ENCODE measurements at regions not wholly inside any gene's neighbourhood (a gene's known extent, or its start where the extent isn't known, plus 50 kb on each side); places are given as distances from the start of the nearest gene placed in this dataset.

DNA sequence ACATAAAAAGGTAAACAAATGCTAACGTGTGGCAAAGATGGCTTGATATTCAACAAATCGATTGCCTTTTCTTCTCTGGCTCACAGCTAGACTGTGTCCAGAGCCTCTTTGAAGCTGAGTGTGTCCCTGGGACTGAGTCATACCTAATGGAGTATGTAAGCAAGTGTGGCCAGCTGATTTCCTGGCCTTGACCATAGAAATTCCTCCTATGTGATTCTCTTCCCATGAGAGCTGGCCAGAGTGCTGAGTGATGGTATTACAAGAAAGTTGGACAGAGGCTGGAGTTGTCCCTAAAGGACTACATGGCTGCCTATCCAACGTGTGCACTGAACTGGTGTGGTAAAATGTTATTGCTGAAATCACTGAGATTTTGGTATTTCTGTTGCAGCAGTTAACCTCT, 320.1 kb upstream of the SLC10A2 start:
- TF ChIP-seq, protein P1, sequence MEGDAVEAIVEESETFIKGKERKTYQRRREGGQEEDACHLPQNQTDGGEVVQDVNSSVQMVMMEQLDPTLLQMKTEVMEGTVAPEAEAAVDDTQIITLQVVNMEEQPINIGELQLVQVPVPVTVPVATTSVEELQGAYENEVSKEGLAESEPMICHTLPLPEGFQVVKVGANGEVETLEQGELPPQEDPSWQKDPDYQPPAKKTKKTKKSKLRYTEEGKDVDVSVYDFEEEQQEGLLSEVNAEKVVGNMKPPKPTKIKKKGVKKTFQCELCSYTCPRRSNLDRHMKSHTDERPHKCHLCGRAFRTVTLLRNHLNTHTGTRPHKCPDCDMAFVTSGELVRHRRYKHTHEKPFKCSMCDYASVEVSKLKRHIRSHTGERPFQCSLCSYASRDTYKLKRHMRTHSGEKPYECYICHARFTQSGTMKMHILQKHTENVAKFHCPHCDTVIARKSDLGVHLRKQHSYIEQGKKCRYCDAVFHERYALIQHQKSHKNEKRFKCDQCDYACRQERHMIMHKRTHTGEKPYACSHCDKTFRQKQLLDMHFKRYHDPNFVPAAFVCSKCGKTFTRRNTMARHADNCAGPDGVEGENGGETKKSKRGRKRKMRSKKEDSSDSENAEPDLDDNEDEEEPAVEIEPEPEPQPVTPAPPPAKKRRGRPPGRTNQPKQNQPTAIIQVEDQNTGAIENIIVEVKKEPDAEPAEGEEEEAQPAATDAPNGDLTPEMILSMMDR (IDR thresholded peaks at IDR 0.05; ENCODE audit: low read depth, low read length) = no peak
- no peak for TF ChIP-seq POLR2A (IDR thresholded peaks at IDR 0.05; ENCODE audit: extremely low read depth, insufficient read length)
- TF ChIP-seq MYC (IDR thresholded peaks at IDR 0.05; ENCODE audit: low read depth, low read length) = no peak
- TF ChIP-seq, protein P2, sequence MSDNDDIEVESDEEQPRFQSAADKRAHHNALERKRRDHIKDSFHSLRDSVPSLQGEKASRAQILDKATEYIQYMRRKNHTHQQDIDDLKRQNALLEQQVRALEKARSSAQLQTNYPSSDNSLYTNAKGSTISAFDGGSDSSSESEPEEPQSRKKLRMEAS (IDR thresholded peaks at IDR 0.05; ENCODE audit: low read depth, low read length) = no peak

Measured in NB4 (cell line).